CD4-positive, alpha-beta memory T cell (primary cell): ENCODE measurements at regions not wholly inside any gene's neighbourhood (a gene's known extent, or its start where the extent isn't known, plus 50 kb on each side); places are given as distances from the start of the nearest gene placed in this dataset.

ENCODE experiments used
- CTCF ChIA-PET: fragments of 350-600 bp; sonication (Branson Sonifier 250); formaldehyde crosslinking; loops from one replicate; lab custom pipeline; 2021; ENCODE audit warnings: inconsistent platforms; ENCODE audit not compliant: partially characterized antibody; lab: Charles Lee
- POLR2A ChIA-PET: fragments of 350-600 bp; sonication (Branson Sonifier 250); formaldehyde crosslinking; loops from one replicate; lab custom pipeline; 2021; ENCODE audit not compliant: partially characterized antibody; lab: Charles Lee
- DNase-seq, 5 donors: peaks; one replicate each; pipeline versions ENCODE4 v3.0.0 to v3.0.0-alpha.2; 2020 to 2022; ENCODE audit warnings: mixed read lengths in 1 of 5
- H3K27ac ChIP-seq: one replicate; pipeline ENCODE4 v1.7.0; 2013; ENCODE audit warnings: low read depth, low read length
- H3K27me3 ChIP-seq: 2 replicates; pipeline ENCODE4 v1.7.0; 2013; ENCODE audit warnings: mild to moderate bottlenecking, low read length, moderate library complexity; ENCODE audit not compliant: insufficient read depth
- H3K36me3 ChIP-seq: 2 replicates; pipeline ENCODE4 v1.7.0; 2013; ENCODE audit warnings: mild to moderate bottlenecking, low read length, moderate library complexity; ENCODE audit not compliant: insufficient read depth
- H3K4me1 ChIP-seq: 2 replicates; pipeline ENCODE4 v1.7.0; 2013; ENCODE audit warnings: mild to moderate bottlenecking, low read length, moderate library complexity; ENCODE audit not compliant: insufficient read depth
- H3K4me3 ChIP-seq, 2 donors: one replicate each; pipeline ENCODE4 v1.7.0; 2013; ENCODE audit warnings: low read length in 2 of 2, mild to moderate bottlenecking in 1 of 2
- H3K9me3 ChIP-seq, 2 donors: one replicate each; pipeline ENCODE4 v1.7.0; 2013; ENCODE audit warnings: low read length in 2 of 2, control low read depth in 1 of 2; ENCODE audit not compliant: control insufficient read depth in 1 of 2
- H3K27ac Mint-ChIP-seq, 7 donors: one replicate each; pipeline ENCODE4 v1.8.0; 2020 to 2021; ENCODE audit warnings: mixed read lengths in 7 of 7, mild to moderate bottlenecking in 6 of 7, inconsistent platforms in 3 of 7, moderate library complexity in 3 of 7
- H3K27me3 Mint-ChIP-seq, 2 donors: one replicate each; pipeline ENCODE4 v1.8.0; 2020 to 2021; ENCODE audit warnings: mixed read lengths in 2 of 2
- H3K36me3 Mint-ChIP-seq, 2 donors: one replicate each; pipeline ENCODE4 v1.8.0; 2020 to 2021; ENCODE audit warnings: mixed read lengths in 2 of 2, inconsistent platforms in 1 of 2, mild to moderate bottlenecking in 1 of 2
- H3K4me1 Mint-ChIP-seq, 4 donors: one replicate each; pipeline ENCODE4 v1.8.0; 2020 to 2021; ENCODE audit warnings: mixed read lengths in 4 of 4, mild to moderate bottlenecking in 1 of 4
- H3K4me3 Mint-ChIP-seq, 8 donors: one replicate each; pipeline ENCODE4 v1.8.0; 2020 to 2021; ENCODE audit warnings: mixed read lengths in 8 of 8, mild to moderate bottlenecking in 7 of 8, moderate library complexity in 6 of 8, inconsistent platforms in 3 of 8
- H3K9me3 Mint-ChIP-seq, 8 donors: one replicate each; pipeline ENCODE4 v1.8.0; 2020 to 2021; ENCODE audit warnings: mixed read lengths in 8 of 8, mild to moderate bottlenecking in 5 of 8, inconsistent platforms in 3 of 8, moderate library complexity in 1 of 8
- intact Hi-C: fragments of 100-400 bp; cut with micrococcal nuclease; formaldehyde crosslinking; loops from one replicate; pipeline ENCODE4 v1.15.1; 2023

DNA sequence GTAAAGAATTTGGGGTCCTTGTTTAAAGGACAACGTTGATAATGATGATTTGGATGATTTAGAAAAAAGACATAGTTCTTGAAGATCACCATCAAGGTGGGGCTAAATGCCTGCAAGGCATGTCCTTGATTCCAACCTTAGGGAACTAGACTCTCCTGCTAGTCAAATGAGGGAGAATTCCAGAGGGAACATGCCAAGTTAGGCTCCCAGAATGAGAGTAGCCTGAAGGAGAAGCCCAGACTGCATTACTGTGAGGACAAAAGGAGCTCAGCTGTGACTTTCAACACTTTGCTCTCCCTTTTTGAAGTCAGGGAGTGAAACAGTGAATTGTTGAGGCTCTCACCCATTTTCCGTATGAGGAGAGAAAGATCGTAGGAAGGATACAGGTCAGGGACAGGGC lies 95.2 kb upstream of the TBX3 start:
- no peak for DNase-seq
- Mint-ChIP-seq H3K27ac (no peak overlapping the region), H3K4me1 (no peaks in the 10 kb centered on the region), H3K27me3 (no peaks in the 10 kb centered on the region), H3K9me3 (peaks cover 0 to 13% (median 3%) of the 10 kb centered on the region in 8 donors), H3K4me3 (no peak overlapping the region), H3K36me3 (no peaks in the 10 kb centered on the region)
- no peaks in the 10 kb centered on the region for H3K36me3 ChIP-seq
- intact Hi-C loops = no loop called here
- H3K27ac ChIP-seq = no peak overlapping the region
- H3K4me1 ChIP-seq = no peaks in the 10 kb centered on the region
- POLR2A ChIA-PET = no interaction called here
- no peak overlapping the region for H3K4me3 ChIP-seq
- H3K27me3 ChIP-seq = no peaks in the 10 kb centered on the region
- CTCF ChIA-PET = no interaction called here
- H3K9me3 ChIP-seq = no peaks in the 10 kb centered on the region

DNA sequence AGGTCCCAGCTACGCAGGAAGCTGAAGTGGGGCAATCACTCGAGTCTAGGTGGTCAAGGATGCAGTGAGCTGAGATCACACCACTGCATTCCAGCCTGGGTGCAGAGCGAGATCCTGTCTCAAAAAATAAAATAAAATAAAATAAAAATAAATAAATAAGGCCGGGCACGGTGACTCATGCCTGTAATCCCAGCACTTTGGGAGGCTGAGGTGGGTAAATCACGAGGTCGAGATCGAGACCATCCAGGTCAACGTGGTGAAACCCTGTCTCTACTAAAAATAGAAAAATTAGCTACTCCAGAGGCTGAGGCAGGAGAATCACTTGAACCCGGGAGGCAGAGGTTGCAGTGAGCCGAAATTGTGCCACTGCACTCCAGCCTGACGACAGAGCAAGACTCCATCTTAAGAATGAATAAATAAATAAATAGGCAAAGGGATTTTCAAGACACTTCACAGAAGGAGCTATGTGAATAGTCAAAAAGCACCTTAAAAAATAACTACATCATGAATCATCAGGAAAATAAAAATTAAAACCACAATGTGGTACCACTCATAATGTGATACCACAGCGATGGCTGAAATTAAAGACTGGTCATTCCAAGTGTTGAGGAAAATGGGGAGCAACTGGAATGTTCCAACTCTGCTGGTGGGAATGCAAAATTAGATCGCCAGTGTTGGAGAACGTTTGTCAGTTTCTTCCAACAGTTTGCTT lies 92.9 kb upstream of the TBX3 start:
- Histone ChIP-seq H3K36me3 (no peaks in the 10 kb centered on the region), H3K27me3 (no peaks in the 10 kb centered on the region), H3K27ac (no peak overlapping the region), H3K4me1 (no peaks in the 10 kb centered on the region), H3K9me3 (no peaks in the 10 kb centered on the region), H3K4me3 (no peak overlapping the region)
- Mint-ChIP-seq H3K4me1 (no peaks in the 10 kb centered on the region), H3K27ac (no peak overlapping the region), H3K9me3 (peaks cover 0 to 10% (median 3%) of the 10 kb centered on the region in 8 donors), H3K36me3 (no peaks in the 10 kb centered on the region), H3K4me3 (no peak overlapping the region), H3K27me3 (no peaks in the 10 kb centered on the region)
- intact Hi-C loops = no loop called here
- ChIA-PET POLR2A (no interaction called here), CTCF (no interaction called here)
- no peak for DNase-seq

DNA sequence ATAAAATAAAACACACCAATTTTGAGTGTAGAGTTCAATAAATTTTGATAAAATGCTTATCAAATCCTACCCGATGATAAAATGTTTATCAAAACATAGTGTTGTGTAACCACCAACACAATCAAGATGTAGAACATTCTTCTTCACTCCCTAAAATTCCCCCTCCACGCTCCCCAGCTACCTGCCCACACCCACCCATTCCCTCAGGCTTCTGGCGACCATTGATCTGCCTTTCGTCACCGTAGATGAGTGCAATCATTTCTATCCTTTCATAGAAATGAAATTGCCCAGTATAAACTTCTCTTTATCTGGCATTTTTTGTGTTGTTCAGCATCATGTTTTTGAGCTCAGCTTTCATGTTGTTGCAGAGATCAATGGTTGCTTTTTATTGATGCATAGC lies 90.7 kb upstream of the TBX3 start:
- Mint-ChIP-seq H3K27ac (no peak overlapping the region), H3K36me3 (no peaks in the 10 kb centered on the region), H3K27me3 (no peaks in the 10 kb centered on the region), H3K9me3 (peaks cover 0 to 13% (median 5%) of the 10 kb centered on the region in 8 donors), H3K4me3 (no peak overlapping the region), H3K4me1 (no peaks in the 10 kb centered on the region)
- H3K9me3 ChIP-seq = no peaks in the 10 kb centered on the region
- no peaks in the 10 kb centered on the region for H3K36me3 ChIP-seq
- no peaks in the 10 kb centered on the region for H3K27me3 ChIP-seq
- no peak overlapping the region for H3K4me3 ChIP-seq
- CTCF ChIA-PET = no interaction called here
- POLR2A ChIA-PET = no interaction called here
- intact Hi-C loops = no loop called here
- no peak overlapping the region for H3K27ac ChIP-seq
- no peaks in the 10 kb centered on the region for H3K4me1 ChIP-seq
- DNase-seq = no peak

DNA sequence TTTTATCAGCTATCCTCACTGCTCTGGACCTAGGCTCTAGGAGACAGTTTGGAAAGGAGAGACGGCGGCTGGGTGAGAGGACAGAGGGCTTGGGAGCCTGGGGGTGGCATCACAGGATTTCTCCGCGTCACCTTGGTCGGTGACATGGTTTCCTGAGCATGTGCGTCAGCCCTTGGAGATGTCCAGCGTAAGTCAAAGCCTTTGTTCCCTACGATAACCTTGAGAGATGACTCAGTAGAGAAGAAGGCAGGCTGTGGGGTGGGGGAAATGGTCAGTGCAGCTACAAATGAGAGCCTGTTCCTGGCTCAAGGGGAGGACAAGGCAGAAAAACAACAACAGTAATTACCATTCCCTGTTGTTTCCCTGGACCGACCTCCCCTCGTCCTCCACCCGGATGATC lies 90.2 kb upstream of the TBX3 start:
- Histone ChIP-seq H3K4me1 (no peaks in the 10 kb centered on the region), H3K4me3 (no peak overlapping the region), H3K27ac (no peak overlapping the region), H3K36me3 (no peaks in the 10 kb centered on the region), H3K9me3 (no peaks in the 10 kb centered on the region), H3K27me3 (no peaks in the 10 kb centered on the region)
- no peak for DNase-seq
- Mint-ChIP-seq H3K4me1 (no peaks in the 10 kb centered on the region), H3K27ac (no peak overlapping the region), H3K9me3 (peaks cover 0 to 13% (median 5%) of the 10 kb centered on the region in 8 donors), H3K27me3 (no peaks in the 10 kb centered on the region), H3K4me3 (no peak overlapping the region), H3K36me3 (no peaks in the 10 kb centered on the region)
- intact Hi-C loops = no loop called here
- ChIA-PET POLR2A (no interaction called here), CTCF (no interaction called here)

DNA sequence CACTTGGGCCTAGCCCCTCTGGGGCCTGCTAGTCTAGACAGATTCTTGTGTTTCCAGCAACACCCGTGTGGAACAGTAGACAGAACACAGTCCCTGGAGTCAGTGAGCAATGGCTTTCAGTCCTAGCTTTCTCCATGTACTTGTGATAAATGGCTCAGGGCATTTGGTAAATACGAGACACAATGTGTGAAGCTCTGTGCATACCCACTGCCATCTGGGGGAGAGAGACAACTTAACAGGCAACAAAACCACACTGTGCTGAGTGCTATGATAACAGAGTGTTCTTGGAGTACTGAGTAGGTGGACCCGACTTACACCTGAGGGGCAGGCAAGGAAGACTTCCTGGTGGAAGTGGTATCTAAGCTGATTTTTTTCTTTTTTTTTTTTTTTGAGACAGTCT lies 86.3 kb upstream of the TBX3 start:
- Histone ChIP-seq H3K4me3 (no peak overlapping the region), H3K4me1 (no peaks in the 10 kb centered on the region), H3K9me3 (no peaks in the 10 kb centered on the region), H3K27ac (no peak overlapping the region), H3K36me3 (no peaks in the 10 kb centered on the region), H3K27me3 (no peaks in the 10 kb centered on the region)
- H3K4me1 Mint-ChIP-seq = no peaks in the 10 kb centered on the region
- intact Hi-C loops = no loop called here
- POLR2A ChIA-PET = no interaction called here
- DNase-seq = no peak
- CTCF ChIA-PET = no interaction called here
- H3K4me3 Mint-ChIP-seq = no peak overlapping the region
- H3K36me3 Mint-ChIP-seq = no peaks in the 10 kb centered on the region
- H3K27me3 Mint-ChIP-seq = no peaks in the 10 kb centered on the region
- H3K9me3 Mint-ChIP-seq = peaks cover 0 to 15% (median 6%) of the 10 kb centered on the region in 8 donors
- no peak overlapping the region for H3K27ac Mint-ChIP-seq

DNA sequence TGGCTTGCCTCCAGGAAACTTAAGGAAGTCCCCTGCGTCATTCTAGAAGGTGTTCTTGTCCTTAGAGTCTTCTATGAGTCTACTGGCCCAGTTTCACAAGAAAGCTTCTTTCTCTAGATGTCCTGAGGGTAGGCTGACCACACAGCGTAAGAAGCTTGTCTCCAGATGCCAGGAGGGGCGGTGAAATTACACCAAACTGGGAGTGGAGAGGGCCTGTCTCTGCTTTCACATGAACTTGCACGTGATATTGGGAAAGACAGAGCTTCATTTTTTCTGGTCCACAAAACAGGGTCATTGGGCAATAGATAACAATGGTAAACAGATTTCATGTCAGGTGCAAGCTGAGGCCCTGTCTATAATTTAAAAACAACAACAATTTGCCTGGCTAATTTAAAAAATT lies 85.7 kb upstream of the TBX3 start:
- POLR2A ChIA-PET = no interaction called here

DNA sequence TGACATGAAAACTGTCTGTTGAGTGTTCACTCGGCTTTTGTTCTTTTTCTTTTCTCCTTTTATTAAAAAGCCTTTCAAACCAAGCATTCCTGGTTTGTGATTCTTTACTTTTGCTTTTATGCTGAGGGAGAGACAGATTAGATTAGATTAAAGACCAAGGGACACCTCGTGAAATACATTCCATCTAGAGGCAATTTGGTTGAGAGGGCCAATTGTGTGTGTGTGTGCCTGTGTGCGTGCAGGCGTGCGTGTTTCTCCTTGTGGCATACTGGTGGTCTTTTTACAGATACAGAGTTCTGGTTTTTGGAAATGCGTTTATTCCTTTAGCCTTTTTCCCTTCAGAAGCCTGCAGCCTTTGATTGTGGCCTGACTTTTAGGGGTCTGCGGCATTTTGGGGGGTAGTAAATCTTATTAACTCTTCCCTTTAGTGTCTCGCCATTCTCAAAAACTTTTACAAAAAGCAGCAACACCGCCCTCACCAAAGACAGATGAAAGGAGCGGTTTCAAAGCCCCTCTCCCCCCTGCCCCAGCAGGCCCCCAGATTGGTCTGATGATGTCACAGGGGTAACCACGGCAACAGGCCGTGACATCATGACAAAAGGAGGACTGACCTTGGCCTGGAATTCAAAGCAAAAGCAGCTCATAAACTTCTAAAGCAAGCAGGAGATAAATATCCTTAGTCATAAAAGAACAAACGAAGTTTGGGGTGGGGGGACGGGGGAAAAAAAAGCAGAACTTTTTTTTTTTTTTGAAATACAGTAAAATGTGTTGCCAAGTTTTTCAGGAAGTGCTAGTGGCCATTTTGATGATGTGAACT lies 84.1 kb upstream of the TBX3 start:
- intact Hi-C loops = no loop called here
- Mint-ChIP-seq H3K9me3 (peaks cover 0 to 19% (median 4%) of the 10 kb centered on the region in 8 donors), H3K4me1 (no peaks in the 10 kb centered on the region), H3K27me3 (no peaks in the 10 kb centered on the region), H3K27ac (no peak overlapping the region), H3K4me3 (no peak overlapping the region), H3K36me3 (no peaks in the 10 kb centered on the region)
- H3K4me1 ChIP-seq = no peaks in the 10 kb centered on the region
- no peaks in the 10 kb centered on the region for H3K9me3 ChIP-seq
- no peaks in the 10 kb centered on the region for H3K27me3 ChIP-seq
- no peak overlapping the region for H3K4me3 ChIP-seq
- H3K27ac ChIP-seq = no peak overlapping the region
- no peaks in the 10 kb centered on the region for H3K36me3 ChIP-seq
- CTCF ChIA-PET = no interaction called here
- POLR2A ChIA-PET = no interaction called here
- DNase-seq = no peak

More for the DNA sequence above, 85.7 kb upstream of the TBX3 start:
- no peak for DNase-seq
- H3K4me1 Mint-ChIP-seq = no peaks in the 10 kb centered on the region
- CTCF ChIA-PET = no interaction called here
- no peaks in the 10 kb centered on the region for H3K36me3 ChIP-seq
- no peak overlapping the region for H3K4me3 Mint-ChIP-seq
- no peaks in the 10 kb centered on the region for H3K9me3 ChIP-seq
- no peaks in the 10 kb centered on the region for H3K36me3 Mint-ChIP-seq
- H3K4me3 ChIP-seq = no peak overlapping the region
- intact Hi-C loops = no loop called here
- H3K27me3 Mint-ChIP-seq = no peaks in the 10 kb centered on the region
- peaks cover 0 to 17% (median 4%) of the 10 kb centered on the region in 8 donors for H3K9me3 Mint-ChIP-seq
- H3K27me3 ChIP-seq = no peaks in the 10 kb centered on the region
- H3K27ac Mint-ChIP-seq = no peak overlapping the region
- H3K4me1 ChIP-seq = no peaks in the 10 kb centered on the region
- no peak overlapping the region for H3K27ac ChIP-seq
